Epithelial cell of esophagus (primary cell): ENCODE measurements at regions not wholly inside any gene's neighbourhood (a gene's known extent, or its start where the extent isn't known, plus 50 kb on each side); places are given as distances from the start of the nearest gene placed in this dataset.

ENCODE experiments used
- DNase-seq: peaks from one replicate; pipeline ENCODE4 v3.0.0; 2010; ENCODE audit warnings: low read depth
- H3K4me3 ChIP-seq: 2 replicates; pipeline ENCODE4 v1.5.1; 2011; ENCODE audit warnings: mild to moderate bottlenecking, low read length, control low read depth
- CTCF ChIP-seq: IDR thresholded peaks from 2 replicates; pipeline ENCODE4 v1.5.1; 2011; ENCODE audit warnings: low read depth, mild to moderate bottlenecking, low read length, control low read depth, inconsistent platforms; ENCODE audit not compliant: insufficient read depth; ENCODE audit errors: missing control alignments

GRCh38 chr1:106780066-106780465, 276.4 kb upstream of the PRMT6 start:
- DNase-seq: no peak
- no peak for TF ChIP-seq CTCF
- H3K4me3 ChIP-seq: no peak overlapping the region

GRCh38 chr1:106780806-106781569, 275.5 kb upstream of the PRMT6 start:
- no peak overlapping the region for H3K4me3 ChIP-seq
- DNase-seq: peak; percentile 2
- no peak for TF ChIP-seq CTCF

- H3K4me3 ChIP-seq: no peak overlapping the region
- no peak for TF ChIP-seq CTCF
- DNase-seq: no peak
These were observed 271.3 kb upstream of the PRMT6 start for GRCh38 chr1:106785176-106785575.

- H3K4me3 ChIP-seq: no peak overlapping the region
- TF ChIP-seq CTCF: no peak
- no peak for DNase-seq
These were observed 269.0 kb upstream of the PRMT6 start for GRCh38 chr1:106787520-106787919.

- H3K4me3 ChIP-seq: no peak overlapping the region
- TF ChIP-seq CTCF: no peak
- no peak for DNase-seq
These were observed 266.8 kb upstream of the PRMT6 start for GRCh38 chr1:106789686-106790085.

GRCh38 chr1:106791041-106791440, 265.4 kb upstream of the PRMT6 start:
- no peak for TF ChIP-seq CTCF
- no peak for DNase-seq
- H3K4me3 ChIP-seq: no peak overlapping the region

- no peak for DNase-seq
- no peak overlapping the region for H3K4me3 ChIP-seq
- TF ChIP-seq CTCF: no peak
These were observed 262.8 kb upstream of the PRMT6 start for GRCh38 chr1:106793651-106794050.
